ENCODE measurements at regions not wholly inside any gene's neighbourhood (a gene's known extent, or its start where the extent isn't known, plus 50 kb on each side); places are given as distances from the start of the nearest gene placed in this dataset.

- Histone ChIP-seq H3K27ac (no peak overlapping the region), H3K4me3 (no peak overlapping the region)
- no peak for TF ChIP-seq CTCF (IDR thresholded peaks at IDR 0.05)
- no peak for DNase-seq (ENCODE audit: low spot score)
These were observed 460.4 kb upstream of the NAALADL2 start for GRCh38 chr3:174398761-174399160.

DNA sequence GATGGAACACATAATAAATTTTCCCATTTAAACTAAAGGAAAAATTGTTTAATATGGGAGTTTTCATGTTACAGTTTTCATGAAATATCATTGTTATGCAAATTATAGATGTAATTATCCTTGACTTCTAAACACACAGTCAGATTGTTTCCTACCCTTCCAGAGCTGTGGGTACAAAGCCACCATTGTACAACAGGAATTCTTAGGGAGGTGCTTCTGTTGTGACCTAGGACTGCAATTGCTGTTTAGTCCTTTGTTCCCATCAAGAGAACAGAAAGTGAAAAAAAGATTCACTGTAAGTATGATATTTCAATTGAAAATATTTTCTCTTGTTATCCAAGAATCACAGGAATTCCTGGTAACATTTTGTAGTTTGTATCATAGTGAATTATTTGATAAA is 455.3 kb upstream of the NAALADL2 start:
- no peak for DNase-seq (ENCODE audit: low spot score)
- TF ChIP-seq CTCF (IDR thresholded peaks at IDR 0.05): no peak
- Histone ChIP-seq H3K27ac (no peak overlapping the region), H3K4me3 (no peak overlapping the region)

DNA sequence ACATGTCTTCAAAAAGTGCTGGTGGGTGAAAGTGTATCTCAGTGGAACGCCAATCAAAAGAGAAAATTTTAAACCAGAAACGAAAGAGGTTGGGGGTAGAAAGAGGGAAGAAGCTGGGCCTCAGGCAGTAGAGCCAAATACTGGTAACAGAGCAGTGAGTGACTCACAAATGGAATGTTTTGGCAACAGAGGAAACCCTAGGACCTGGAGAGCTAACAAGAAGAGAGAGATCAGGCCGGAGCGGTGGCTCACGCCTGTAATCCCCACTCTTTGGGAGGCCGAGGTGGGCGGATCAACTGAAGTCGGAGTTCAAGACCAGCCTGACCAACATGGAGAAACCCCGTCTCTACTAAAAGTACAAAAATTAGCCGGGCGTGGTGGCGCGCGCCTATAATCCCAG is 450.8 kb upstream of the NAALADL2 start:
- Histone ChIP-seq H3K4me3 (no peak overlapping the region), H3K27ac (no peak overlapping the region)
- DNase-seq (ENCODE audit: low spot score): no peak
- no peak for TF ChIP-seq CTCF (IDR thresholded peaks at IDR 0.05)

GRCh38 chr3:174409086-174409743 is 449.9 kb upstream of the NAALADL2 start:
- Histone ChIP-seq H3K4me3 (no peak overlapping the region), H3K27ac (no peak overlapping the region)
- TF ChIP-seq CTCF (IDR thresholded peaks at IDR 0.05): no peak
- DNase-seq (ENCODE audit: low spot score): no peak

DNA sequence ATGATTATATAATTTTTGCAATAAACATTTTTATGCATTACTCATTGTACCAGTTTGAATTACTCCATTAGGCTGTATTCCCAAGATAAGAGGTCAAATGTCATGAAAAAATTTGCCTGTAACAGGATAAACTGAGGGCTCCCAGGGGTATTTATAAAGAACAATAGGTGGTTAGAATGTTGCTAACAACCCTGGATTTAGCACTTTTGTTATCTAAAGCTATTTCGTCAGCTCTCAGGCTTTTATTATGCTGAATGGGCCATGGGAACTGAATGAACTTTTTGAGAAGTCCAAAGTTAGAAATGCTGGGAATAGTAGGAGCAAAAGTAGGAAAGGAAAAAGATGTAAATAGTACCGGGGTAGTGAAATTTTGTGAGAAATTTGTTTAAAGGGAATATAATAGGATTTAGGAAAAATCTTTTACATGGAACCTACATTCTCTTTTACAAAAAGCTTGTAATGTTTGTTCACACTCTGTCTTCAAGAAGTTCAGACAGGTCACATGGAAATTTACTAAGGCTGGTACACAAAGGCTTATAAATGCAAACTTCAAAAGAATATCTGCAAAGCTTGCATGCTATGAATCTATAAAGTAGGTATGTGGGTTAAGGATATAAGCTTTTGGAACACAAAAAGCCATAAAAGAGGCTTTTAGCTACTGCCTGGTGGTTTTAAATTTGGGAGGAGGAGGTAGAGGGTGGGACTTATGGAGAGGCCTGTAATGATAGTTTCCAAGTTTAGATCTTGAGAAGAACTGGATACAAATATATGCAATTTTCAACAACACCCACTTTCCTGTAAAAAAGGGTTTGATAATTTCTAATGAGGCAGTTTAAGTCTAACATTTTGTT is 445.8 kb upstream of the NAALADL2 start:
- TF ChIP-seq CTCF (IDR thresholded peaks at IDR 0.05): no peak
- H3K4me3 ChIP-seq: no peak overlapping the region
- DNase-seq (ENCODE audit: low spot score): no peak
- no peak overlapping the region for H3K27ac ChIP-seq

DNA sequence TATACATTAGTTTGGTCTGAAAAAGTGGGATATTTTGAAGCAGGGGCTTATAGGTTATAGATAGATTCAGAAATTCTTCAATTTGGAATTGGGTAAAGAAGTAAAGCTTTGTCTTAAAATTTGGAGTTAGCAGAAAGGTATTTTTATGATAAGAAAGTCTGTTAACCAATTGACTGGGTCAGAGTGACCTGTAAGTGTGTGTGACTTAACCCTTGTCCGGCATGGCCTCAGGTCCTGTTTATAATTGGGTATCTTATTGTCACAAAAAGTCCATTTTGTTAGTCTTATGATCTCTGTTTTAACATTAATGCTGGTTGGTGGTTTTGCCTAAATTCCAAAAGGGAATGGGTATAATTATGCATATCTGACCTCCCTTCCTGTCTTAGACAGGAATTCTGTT is 444.2 kb upstream of the NAALADL2 start:
- DNase-seq (ENCODE audit: low spot score): no peak
- H3K4me3 ChIP-seq: no peak overlapping the region
- H3K27ac ChIP-seq: no peak overlapping the region
- no peak for TF ChIP-seq CTCF (IDR thresholded peaks at IDR 0.05)

DNA sequence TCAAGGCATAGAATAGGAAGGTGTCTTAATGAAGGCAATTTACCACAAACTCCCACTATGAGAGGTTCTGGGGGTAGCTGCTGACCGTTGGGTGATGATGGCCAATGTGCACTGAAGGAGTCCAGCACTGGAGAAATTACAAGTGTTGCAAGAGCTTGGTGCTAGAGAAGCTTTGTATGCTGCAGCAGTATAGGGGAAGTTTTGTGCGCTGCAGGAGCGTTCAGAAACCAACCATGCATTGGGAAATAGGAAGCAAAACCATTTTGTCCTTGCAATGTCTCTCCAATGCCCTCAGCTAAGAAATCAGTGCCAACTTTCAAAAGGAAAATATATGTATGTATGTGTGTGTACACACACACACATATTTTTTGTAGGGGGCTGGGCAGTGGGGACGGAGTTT is 441.6 kb upstream of the NAALADL2 start:
- DNase-seq (ENCODE audit: low spot score): no peak
- TF ChIP-seq CTCF (IDR thresholded peaks at IDR 0.05): no peak
- H3K4me3 ChIP-seq: no peak overlapping the region
- H3K27ac ChIP-seq: no peak overlapping the region

All from coronary artery (tissue), 2 donors.